ENCODE measurements at regions not wholly inside any gene's neighbourhood (a gene's known extent, or its start where the extent isn't known, plus 50 kb on each side); places are given as distances from the start of the nearest gene placed in this dataset.
"Not testable (repeated sequence)": the region's sequence is repeated elsewhere in the genome, so short reads cannot be mapped to it uniquely, and the experiment has no call there.

- no peak overlapping the region for H3K27ac Mint-ChIP-seq
- no peak overlapping the region for H3K4me3 Mint-ChIP-seq
- H3K9me3 Mint-ChIP-seq = no peaks in the 10 kb centered on the region
- no peak for ATAC-seq (ENCODE audit: low read depth in 2 of 2)
- H3K36me3 Mint-ChIP-seq = no peaks in the 10 kb centered on the region
- H3K27me3 Mint-ChIP-seq = no peaks in the 10 kb centered on the region
- DNase-seq = no peak
- no peaks in the 10 kb centered on the region for H3K4me1 Mint-ChIP-seq
Measured at GRCh38 chr13:59064042-59064441, 1099.7 kb downstream of the DIAPH3 start.

DNA sequence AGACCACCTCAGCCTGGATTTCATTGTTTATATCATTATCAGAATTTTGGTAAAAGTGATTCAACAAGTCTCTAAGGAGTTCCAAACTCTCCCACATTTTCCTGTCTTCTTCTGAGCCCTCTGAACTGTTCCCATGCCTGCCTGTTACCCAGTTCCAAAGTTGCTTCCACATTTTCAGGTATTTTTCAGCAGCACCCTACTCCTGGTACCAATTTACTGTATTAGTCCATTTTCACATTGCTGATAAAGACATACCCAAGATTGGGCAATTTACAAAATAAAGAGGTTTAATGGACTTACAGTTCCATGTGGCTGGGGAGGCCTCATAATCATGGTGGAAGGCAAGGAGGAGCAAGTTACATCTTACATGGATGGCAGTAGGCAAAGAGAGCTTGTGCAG lies 1087.3 kb downstream of the DIAPH3 start:
- H3K27me3 Mint-ChIP-seq; DNase-seq; ATAC-seq (ENCODE audit: low read depth in 2 of 2); H3K27ac Mint-ChIP-seq; H3K4me1 Mint-ChIP-seq; H3K36me3 Mint-ChIP-seq; H3K4me3 Mint-ChIP-seq: not testable (repeated sequence)
- H3K9me3 Mint-ChIP-seq = peaks cover 17 to 35% (median 24%) of the 10 kb centered on the region in 7 donors

GRCh38 chr13:59086147-59086546 lies 1077.6 kb downstream of the DIAPH3 start:
- no peak overlapping the region for H3K27ac Mint-ChIP-seq
- H3K27me3 Mint-ChIP-seq = no peaks in the 10 kb centered on the region
- H3K9me3 Mint-ChIP-seq = peaks cover 2 to 10% (median 6%) of the 10 kb centered on the region in 7 donors
- DNase-seq (no peak), ATAC-seq (ENCODE audit: low read depth in 2 of 2) (no peak)
- H3K4me3 Mint-ChIP-seq = no peak overlapping the region
- no peaks in the 10 kb centered on the region for H3K4me1 Mint-ChIP-seq
- H3K36me3 Mint-ChIP-seq = no peaks in the 10 kb centered on the region

- DNase-seq (no peak), ATAC-seq (ENCODE audit: low read depth in 2 of 2) (no peak)
- H3K27ac Mint-ChIP-seq = no peak overlapping the region
- H3K36me3 Mint-ChIP-seq = no peaks in the 10 kb centered on the region
- peaks cover 2 to 8% (median 5%) of the 10 kb centered on the region in 7 donors for H3K9me3 Mint-ChIP-seq
- H3K27me3 Mint-ChIP-seq = no peaks in the 10 kb centered on the region
- H3K4me1 Mint-ChIP-seq = no peaks in the 10 kb centered on the region
- H3K4me3 Mint-ChIP-seq = no peak overlapping the region
Measured at GRCh38 chr13:59088716-59089115, 1075.0 kb downstream of the DIAPH3 start.

- ATAC-seq (ENCODE audit: low read depth in 2 of 2) = no peak
Measured at GRCh38 chr13:59094181-59094580, 1069.5 kb downstream of the DIAPH3 start.

GRCh38 chr13:59099182-59099974 lies 1064.3 kb downstream of the DIAPH3 start:
- peak overlapping the region in 1 of 6 donors; percentile 18 for H3K27ac Mint-ChIP-seq
- H3K36me3 Mint-ChIP-seq = no peaks in the 10 kb centered on the region
- no peak overlapping the region for H3K4me3 Mint-ChIP-seq
- H3K9me3 Mint-ChIP-seq = peaks cover 0 to 7% (median 2%) of the 10 kb centered on the region in 7 donors
- ATAC-seq (ENCODE audit: low read depth in 2 of 2) (no peak), DNase-seq (no peak)
- H3K4me1 Mint-ChIP-seq = no peaks in the 10 kb centered on the region
- no peaks in the 10 kb centered on the region for H3K27me3 Mint-ChIP-seq

More at GRCh38 chr13:59094181-59094580, 1069.5 kb downstream of the DIAPH3 start:
- no peak for DNase-seq
- no peak overlapping the region for H3K4me3 Mint-ChIP-seq
- H3K4me1 Mint-ChIP-seq = no peaks in the 10 kb centered on the region
- H3K27ac Mint-ChIP-seq = no peak overlapping the region
- no peaks in the 10 kb centered on the region for H3K27me3 Mint-ChIP-seq
- no peaks in the 10 kb centered on the region for H3K36me3 Mint-ChIP-seq
- H3K9me3 Mint-ChIP-seq = peaks cover 0 to 8% (median 3%) of the 10 kb centered on the region in 7 donors

- ATAC-seq (ENCODE audit: low read depth in 2 of 2) = no peak
- H3K4me3 Mint-ChIP-seq = no peak overlapping the region
- H3K27me3 Mint-ChIP-seq = no peaks in the 10 kb centered on the region
- no peaks in the 10 kb centered on the region for H3K36me3 Mint-ChIP-seq
- no peak for DNase-seq
- H3K9me3 Mint-ChIP-seq = peaks cover 3 to 17% (median 7%) of the 10 kb centered on the region in 7 donors
- no peak overlapping the region for H3K27ac Mint-ChIP-seq
- no peaks in the 10 kb centered on the region for H3K4me1 Mint-ChIP-seq
Measured at GRCh38 chr13:59103004-59103768, 1060.5 kb downstream of the DIAPH3 start.

GRCh38 chr13:59111751-59112171 lies 1052.0 kb downstream of the DIAPH3 start:
- Mint-ChIP-seq H3K27me3 (no peaks in the 10 kb centered on the region), H3K9me3 (peaks cover 0 to 8% (median 3%) of the 10 kb centered on the region in 7 donors), H3K4me3 (peak overlapping the region in 1 of 8 donors; percentile 1), H3K27ac (no peak overlapping the region), H3K36me3 (no peaks in the 10 kb centered on the region), H3K4me1 (no peaks in the 10 kb centered on the region)
- ATAC-seq (ENCODE audit: low read depth in 2 of 2) (no peak), DNase-seq (no peak)

DNA sequence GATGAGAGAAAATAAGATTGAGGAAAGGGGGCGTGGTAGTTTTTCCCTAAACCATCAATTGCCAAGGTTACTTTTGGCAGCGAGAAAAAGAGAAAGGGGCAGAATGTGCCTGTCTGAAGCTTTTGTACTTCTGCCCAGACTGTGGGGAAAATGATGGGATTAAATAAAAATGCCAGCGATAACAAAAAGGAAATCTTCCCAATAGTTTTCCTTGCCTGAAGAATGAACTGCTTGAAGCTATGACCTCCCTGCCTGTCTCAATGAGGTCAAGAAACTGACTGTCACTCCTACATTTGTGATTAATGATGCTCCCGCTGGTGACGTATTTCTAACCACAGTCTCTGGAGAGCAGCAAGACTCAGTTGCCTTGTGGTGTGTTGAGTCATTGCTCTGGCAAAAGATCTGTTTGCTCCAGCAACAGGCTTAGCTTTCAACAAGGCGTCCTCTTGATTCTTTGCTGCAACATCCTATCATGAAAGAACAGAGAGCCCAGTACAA lies 1051.5 kb downstream of the DIAPH3 start:
- Mint-ChIP-seq H3K4me1 (no peaks in the 10 kb centered on the region), H3K9me3 (peaks cover 0 to 5% (median 3%) of the 10 kb centered on the region in 7 donors), H3K27ac (no peak overlapping the region), H3K4me3 (no peak overlapping the region), H3K36me3 (no peaks in the 10 kb centered on the region), H3K27me3 (no peaks in the 10 kb centered on the region)
- ATAC-seq (ENCODE audit: low read depth in 2 of 2) = no peak
- no peak for DNase-seq

DNA sequence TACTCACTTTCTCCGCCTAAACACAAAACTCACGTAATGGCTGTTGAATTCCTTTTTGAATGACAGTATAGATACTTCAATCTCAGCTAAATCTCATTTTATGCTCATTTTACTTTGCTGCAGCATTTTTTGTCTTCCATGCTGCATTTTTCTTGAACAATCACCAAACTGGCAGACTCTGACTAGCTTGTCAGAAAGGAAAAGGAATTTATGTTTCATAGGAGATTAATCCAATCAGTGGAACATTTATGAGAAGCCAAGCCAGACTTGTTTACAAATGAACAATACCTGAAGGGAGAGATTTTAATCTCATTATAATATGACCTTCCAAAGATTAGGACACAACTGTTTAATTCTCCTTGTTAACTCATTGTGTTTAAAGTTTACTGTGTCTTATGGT lies 1044.3 kb downstream of the DIAPH3 start:
- Mint-ChIP-seq H3K36me3 (no peaks in the 10 kb centered on the region), H3K4me3 (no peak overlapping the region), H3K9me3 (peaks cover 0 to 9% (median 0%) of the 10 kb centered on the region in 7 donors), H3K27me3 (no peaks in the 10 kb centered on the region), H3K27ac (no peak overlapping the region), H3K4me1 (no peaks in the 10 kb centered on the region)
- DNase-seq (no peak), ATAC-seq (ENCODE audit: low read depth in 2 of 2) (no peak)

- ATAC-seq (ENCODE audit: low read depth in 2 of 2) (no peak), DNase-seq (no peak)
- Mint-ChIP-seq H3K27ac (no peak overlapping the region), H3K4me3 (no peak overlapping the region), H3K27me3 (no peaks in the 10 kb centered on the region), H3K9me3 (peaks cover 0 to 17% (median 0%) of the 10 kb centered on the region in 7 donors), H3K4me1 (no peaks in the 10 kb centered on the region), H3K36me3 (no peaks in the 10 kb centered on the region)
Measured at GRCh38 chr13:59120297-59120843, 1043.4 kb downstream of the DIAPH3 start.

DNA sequence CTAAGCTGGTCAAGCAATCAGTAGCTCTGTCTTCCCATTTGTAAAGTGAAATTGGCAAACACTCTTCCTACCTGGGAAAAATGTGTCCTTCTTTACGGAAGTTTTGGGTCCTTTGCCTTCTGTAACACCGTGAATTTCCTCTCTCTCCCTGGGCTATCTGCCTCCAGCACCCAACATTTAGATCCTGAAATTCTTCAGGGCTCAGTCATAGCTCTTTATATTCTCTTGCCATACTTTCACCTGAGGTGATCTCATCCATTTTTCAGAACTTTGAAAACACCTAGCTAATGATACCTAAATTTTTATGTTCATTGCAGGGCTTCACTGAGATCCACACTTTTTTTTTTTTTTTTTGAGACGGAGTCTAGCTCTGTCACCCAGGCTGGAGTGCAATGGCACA lies 1042.2 kb downstream of the DIAPH3 start:
- Mint-ChIP-seq H3K27ac (no peak overlapping the region), H3K4me1 (no peaks in the 10 kb centered on the region), H3K9me3 (peaks cover 0 to 17% (median 0%) of the 10 kb centered on the region in 7 donors), H3K4me3 (no peak overlapping the region), H3K27me3 (no peaks in the 10 kb centered on the region), H3K36me3 (no peaks in the 10 kb centered on the region)
- DNase-seq = no peak
- no peak for ATAC-seq (ENCODE audit: low read depth in 2 of 2)

- no peaks in the 10 kb centered on the region for H3K36me3 Mint-ChIP-seq
- peaks cover 0 to 12% (median 2%) of the 10 kb centered on the region in 7 donors for H3K9me3 Mint-ChIP-seq
- no peaks in the 10 kb centered on the region for H3K4me1 Mint-ChIP-seq
- DNase-seq (no peak), ATAC-seq (ENCODE audit: low read depth in 2 of 2) (no peak)
- no peak overlapping the region for H3K27ac Mint-ChIP-seq
- no peaks in the 10 kb centered on the region for H3K27me3 Mint-ChIP-seq
- no peak overlapping the region for H3K4me3 Mint-ChIP-seq
Measured at GRCh38 chr13:59126474-59126873, 1037.3 kb downstream of the DIAPH3 start.

All from naive B cell (primary cell).